HG02981 (cell line): ENCODE measurements at regions not wholly inside any gene's neighbourhood (a gene's known extent, or its start where the extent isn't known, plus 50 kb on each side); places are given as distances from the start of the nearest gene placed in this dataset.
"Not testable (repeated sequence)": the region's sequence is repeated elsewhere in the genome, so short reads cannot be mapped to it uniquely, and the experiment has no call there.

Experiments used
- ATAC-seq: cut with Tn5 transposase; IDR thresholded peaks from one replicate; pipeline ENCODE4 v1.9.1; 2021; ENCODE audit warnings: mild to moderate bottlenecking, moderate library complexity; ENCODE audit not compliant: unreplicated experiment

GRCh38 chr2:65628156-65628555 lies 195.8 kb upstream of the SPRED2 start:
- no peak for ATAC-seq

GRCh38 chr2:65626831-65627230 lies 194.4 kb upstream of the SPRED2 start:
- ATAC-seq, result no peak

- ATAC-seq, result no peak
These were observed 193.6 kb upstream of the SPRED2 start for GRCh38 chr2:65625982-65626381.

GRCh38 chr2:65622951-65623535 lies 190.6 kb upstream of the SPRED2 start:
- no peak for ATAC-seq

- no peak for ATAC-seq
These were observed 190.1 kb upstream of the SPRED2 start for GRCh38 chr2:65622499-65622898.

GRCh38 chr2:65620524-65620923 lies 188.1 kb upstream of the SPRED2 start:
- ATAC-seq, result no peak

- ATAC-seq, result no peak
These were observed 187.6 kb upstream of the SPRED2 start for GRCh38 chr2:65620026-65620425.

GRCh38 chr2:65615602-65616001 lies 183.2 kb upstream of the SPRED2 start:
- no peak for ATAC-seq

GRCh38 chr2:65613968-65614555 lies 181.7 kb upstream of the SPRED2 start:
- ATAC-seq, result no peak

- no peak for ATAC-seq
These were observed 179.1 kb upstream of the SPRED2 start for GRCh38 chr2:65611488-65611887.

GRCh38 chr2:65608916-65609315 lies 176.5 kb upstream of the SPRED2 start:
- no peak for ATAC-seq

GRCh38 chr2:65608466-65608865 lies 176.1 kb upstream of the SPRED2 start:
- no peak for ATAC-seq

GRCh38 chr2:65607662-65608305 lies 175.4 kb upstream of the SPRED2 start:
- ATAC-seq, result no peak

- no peak for ATAC-seq
These were observed 173.3 kb upstream of the SPRED2 start for GRCh38 chr2:65605743-65606058.

GRCh38 chr2:65605058-65605742 lies 172.8 kb upstream of the SPRED2 start:
- ATAC-seq, result no peak

- ATAC-seq, result no peak
These were observed 171.8 kb upstream of the SPRED2 start for GRCh38 chr2:65604246-65604645.

GRCh38 chr2:65602603-65603235 lies 170.3 kb upstream of the SPRED2 start:
- no peak for ATAC-seq

- ATAC-seq, result not testable (repeated sequence)
These were observed 168.5 kb upstream of the SPRED2 start for GRCh38 chr2:65600871-65601270.

GRCh38 chr2:65600351-65600750 lies 168.0 kb upstream of the SPRED2 start:
- ATAC-seq, result not testable (repeated sequence)

GRCh38 chr2:65599693-65600092 lies 167.3 kb upstream of the SPRED2 start:
- ATAC-seq, result no peak

- ATAC-seq, result no peak
These were observed 166.6 kb upstream of the SPRED2 start for GRCh38 chr2:65598996-65599395.

GRCh38 chr2:65598264-65598663 lies 165.9 kb upstream of the SPRED2 start:
- ATAC-seq, result no peak
